Spinal cord (tissue), 9 donors: ENCODE measurements at regions not wholly inside any gene's neighbourhood (a gene's known extent, or its start where the extent isn't known, plus 50 kb on each side); places are given as distances from the start of the nearest gene placed in this dataset.
"Not testable (repeated sequence)": the region's sequence is repeated elsewhere in the genome, so short reads cannot be mapped to it uniquely, and the experiment has no call there.

Experiments
- DNase-seq, 6 donors: peaks; one replicate each; pipeline versions ENCODE4 v3.0.0 to v3.0.0-alpha.2; 2013 to 2015; ENCODE audit warnings: low spot score in 6 of 6, low read depth in 4 of 6
- H3K27ac ChIP-seq: one replicate; pipeline ENCODE4 v1.5.1; 2013; ENCODE audit warnings: low read depth, low read length, control low read depth
- H3K27me3 ChIP-seq: one replicate; pipeline ENCODE4 v1.6.1; 2013; ENCODE audit warnings: low read length; ENCODE audit not compliant: control insufficient read depth, insufficient read depth
- H3K36me3 ChIP-seq: one replicate; pipeline ENCODE4 v1.6.1; 2013; ENCODE audit warnings: low read length; ENCODE audit not compliant: control insufficient read depth, insufficient read depth
- H3K4me1 ChIP-seq: one replicate; pipeline ENCODE4 v1.6.1; 2013; ENCODE audit warnings: low read length; ENCODE audit not compliant: control insufficient read depth, insufficient read depth
- H3K4me3 ChIP-seq: one replicate; pipeline ENCODE4 v1.5.1; 2013; ENCODE audit warnings: low read depth, low read length, control low read depth
- H3K9me3 ChIP-seq: one replicate; pipeline ENCODE4 v1.6.1; 2013; ENCODE audit warnings: low read length; ENCODE audit not compliant: control insufficient read depth, insufficient read depth
- WGBS: methylation state at CpG from one replicate; pipeline ENCODE4 v1.1.5; 2013; ENCODE audit warnings: missing lambda C conversion rate; ENCODE audit not compliant: insufficient coverage; 5-methylcytosine and 5-hydroxymethylcytosine counted together
- donor health status: healthy.

DNA sequence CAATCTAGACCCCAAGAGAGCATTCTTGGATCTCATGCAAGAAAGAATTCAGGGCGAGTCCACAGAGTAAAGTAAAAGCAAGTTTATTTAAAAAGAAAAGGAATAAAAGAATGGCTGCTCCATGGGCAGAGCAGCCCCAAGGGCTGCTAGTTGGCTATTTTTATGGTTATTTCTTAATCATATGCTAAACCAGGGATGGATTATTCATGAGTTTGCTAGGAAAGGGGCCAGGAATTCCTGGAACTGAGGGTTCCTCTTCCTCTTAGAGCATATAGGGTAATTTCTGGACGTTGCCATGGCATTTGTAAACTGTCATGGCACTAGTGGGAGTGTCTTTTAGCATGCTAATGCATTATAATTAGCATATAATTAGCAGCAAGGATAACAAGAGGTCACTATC lies 73.1 kb upstream of the NOMO2 start:
- not testable (repeated sequence) for H3K36me3 ChIP-seq, H3K9me3 ChIP-seq, DNase-seq, H3K4me1 ChIP-seq, H3K4me3 ChIP-seq, H3K27me3 ChIP-seq, H3K27ac ChIP-seq
- WGBS, result no CpG with 5 or more reads among the region's 2 CpGs

DNA sequence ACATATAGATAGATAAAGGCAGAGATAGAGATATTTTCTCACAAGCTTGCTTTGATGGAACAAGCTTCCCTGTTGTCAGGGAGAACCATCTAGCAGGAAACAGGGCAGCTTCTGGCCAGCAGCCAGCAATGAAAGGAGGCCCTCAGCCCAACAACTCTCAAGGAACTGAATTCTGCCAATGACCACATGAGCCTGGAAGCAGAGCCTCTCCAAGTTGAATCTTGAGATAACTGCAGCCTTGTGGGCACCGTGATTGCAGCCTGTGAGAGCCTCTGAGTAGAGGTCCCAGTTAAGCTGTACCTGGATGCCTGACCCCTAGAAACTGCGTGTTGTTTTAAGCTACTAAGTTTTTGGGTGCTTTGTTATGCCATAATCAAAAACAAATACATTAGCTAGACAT lies 69.8 kb upstream of the NOMO2 start:
- not testable (repeated sequence) for H3K27me3 ChIP-seq, H3K36me3 ChIP-seq
- WGBS, result no CpG with 5 or more reads among the region's 2 CpGs

DNA sequence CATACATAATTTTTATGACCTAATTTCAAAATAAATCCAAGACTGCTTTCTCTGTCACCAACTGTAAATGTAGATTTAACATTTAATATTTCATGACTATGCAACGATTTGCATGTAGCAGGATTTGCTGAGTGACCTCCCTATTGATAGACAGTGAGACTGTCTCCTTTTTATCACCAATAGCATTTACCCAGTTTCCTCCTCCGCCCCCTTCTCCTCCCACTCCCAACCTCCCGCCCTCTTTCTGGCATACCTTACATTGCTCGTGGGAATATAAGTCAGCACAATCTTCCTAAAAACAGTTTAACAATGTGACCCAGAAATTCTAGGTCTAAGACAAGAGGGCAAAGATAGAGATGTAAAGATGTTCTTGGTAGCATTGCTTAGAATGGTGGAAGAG lies 55.1 kb upstream of the NOMO2 start:
- not testable (repeated sequence) for H3K36me3 ChIP-seq, H3K9me3 ChIP-seq, H3K27me3 ChIP-seq, DNase-seq, H3K27ac ChIP-seq, H3K4me3 ChIP-seq, H3K4me1 ChIP-seq
- WGBS, result no CpG with 5 or more reads among the region's 4 CpGs

More for the DNA sequence above, 69.8 kb upstream of the NOMO2 start:
- not testable (repeated sequence) for H3K4me3 ChIP-seq, H3K27ac ChIP-seq, DNase-seq, H3K4me1 ChIP-seq, H3K9me3 ChIP-seq

DNA sequence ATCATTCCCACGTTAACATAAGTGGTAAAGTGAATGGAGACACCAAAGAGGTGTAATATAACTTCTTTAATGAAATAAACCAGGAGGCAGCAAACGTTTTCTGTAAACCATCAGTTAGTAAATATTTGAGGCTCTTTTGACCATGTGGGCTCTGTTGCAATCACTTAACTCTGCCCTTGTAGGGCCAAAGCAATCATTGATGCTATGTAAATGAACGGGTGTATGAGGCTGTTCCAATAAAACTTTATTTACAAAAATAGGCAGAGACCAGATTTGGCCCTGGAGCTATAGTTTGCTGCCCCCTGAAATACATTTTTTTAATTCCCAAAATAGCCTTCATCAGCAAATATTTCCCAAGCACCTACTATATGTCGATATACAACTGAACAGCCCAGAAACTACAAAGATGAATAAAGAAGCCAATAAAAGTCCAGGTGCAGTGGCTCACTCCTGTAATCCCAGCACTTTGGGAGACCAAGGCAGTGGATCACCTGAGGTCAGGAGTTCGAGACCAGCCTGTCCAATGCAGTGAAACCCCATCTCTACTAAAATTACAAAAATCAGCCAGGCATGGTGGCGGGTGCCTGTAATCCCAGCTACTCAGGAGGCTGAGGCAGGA lies 54.3 kb upstream of the NOMO2 start:
- no CpG with 5 or more reads among the region's 6 CpGs for WGBS
- H3K9me3 ChIP-seq, H3K27me3 ChIP-seq, H3K36me3 ChIP-seq, DNase-seq, H3K27ac ChIP-seq, H3K4me3 ChIP-seq, H3K4me1 ChIP-seq: not testable (repeated sequence)
